CD4-positive, CD25-positive, alpha-beta regulatory T cell (primary cell): ENCODE measurements at regions not wholly inside any gene's neighbourhood (a gene's known extent, or its start where the extent isn't known, plus 50 kb on each side); places are given as distances from the start of the nearest gene placed in this dataset.
"Not testable (repeated sequence)": the region's sequence is repeated elsewhere in the genome, so short reads cannot be mapped to it uniquely, and the experiment has no call there.

Experiments used
- ATAC-seq, 2 donors: fragments of 150-1000 bp; cut with Tn5 transposase; one replicate each; pipeline ENCODE4 v1.10.0; 2021; ENCODE audit warnings: low read depth in 2 of 2, moderate number of reproducible peaks in 2 of 2, moderate library complexity in 1 of 2
- DNase-seq, 3 donors: peaks; one replicate each; pipeline versions ENCODE4 v3.0.0 to v3.0.0-alpha.2; 2012 to 2022; ENCODE audit warnings: mixed read lengths in 1 of 3
- H3K27ac ChIP-seq: one replicate; pipeline ENCODE4 v1.7.0; 2013; ENCODE audit warnings: mild to moderate bottlenecking, low read length; ENCODE audit not compliant: insufficient read depth, poor library complexity, severe bottlenecking
- H3K27me3 ChIP-seq: one replicate; pipeline ENCODE4 v1.7.0; 2013; ENCODE audit warnings: low read length; ENCODE audit not compliant: control insufficient read depth, insufficient read depth
- H3K36me3 ChIP-seq: one replicate; pipeline ENCODE4 v1.7.0; 2013; ENCODE audit warnings: mild to moderate bottlenecking, low read length, moderate library complexity; ENCODE audit not compliant: control insufficient read depth, insufficient read depth
- H3K4me1 ChIP-seq: 2 replicates; pipeline ENCODE4 v1.7.0; 2013; ENCODE audit warnings: mild to moderate bottlenecking, low read length; ENCODE audit not compliant: insufficient read depth, control insufficient read depth, poor library complexity, severe bottlenecking
- H3K4me3 ChIP-seq: one replicate; pipeline ENCODE4 v1.7.0; 2013; ENCODE audit warnings: low read depth, mild to moderate bottlenecking, low read length, moderate library complexity
- H3K9me3 ChIP-seq, 2 experiments: 1 replicate in 1 of 2; 2 replicates in 1 of 2; pipeline ENCODE4 v1.7.0; 2013; ENCODE audit warnings: low read length in 2 of 2, mild to moderate bottlenecking in 1 of 2, moderate library complexity in 1 of 2; ENCODE audit not compliant: control insufficient read depth in 2 of 2
- H3K27ac Mint-ChIP-seq, 3 donors: one replicate each; pipeline ENCODE4 v1.8.0; 2020 to 2022; ENCODE audit warnings: mild to moderate bottlenecking in 3 of 3, mixed read lengths in 3 of 3, moderate library complexity in 2 of 3
- H3K27me3 Mint-ChIP-seq: one replicate; pipeline ENCODE4 v1.8.0; 2022; ENCODE audit warnings: mild to moderate bottlenecking, mixed read lengths
- H3K36me3 Mint-ChIP-seq: one replicate; pipeline ENCODE4 v1.8.0; 2020; ENCODE audit warnings: mixed read lengths
- H3K4me1 Mint-ChIP-seq, 4 donors: one replicate each; pipeline ENCODE4 v1.8.0; 2020 to 2022; ENCODE audit warnings: mixed read lengths in 4 of 4, mild to moderate bottlenecking in 1 of 4
- H3K4me3 Mint-ChIP-seq, 4 donors: one replicate each; pipeline ENCODE4 v1.8.0; 2020 to 2022; ENCODE audit warnings: mild to moderate bottlenecking in 4 of 4, mixed read lengths in 4 of 4, moderate library complexity in 3 of 4
- H3K9me3 Mint-ChIP-seq, 7 donors: one replicate each; pipeline ENCODE4 v1.8.0; 2020 to 2022; ENCODE audit warnings: mixed read lengths in 7 of 7, mild to moderate bottlenecking in 3 of 7, moderate library complexity in 2 of 7

- DNase-seq (no peak), ATAC-seq (no peak)
- no peak overlapping the region for H3K27ac Mint-ChIP-seq
- H3K4me1 ChIP-seq: no peaks in the 10 kb centered on the region
- no peak overlapping the region for H3K4me3 Mint-ChIP-seq
- H3K4me1 Mint-ChIP-seq: no peaks in the 10 kb centered on the region
- no peaks in the 10 kb centered on the region for H3K36me3 Mint-ChIP-seq
- no peaks in the 10 kb centered on the region for H3K27me3 Mint-ChIP-seq
- no peaks in the 10 kb centered on the region for H3K9me3 ChIP-seq
- H3K9me3 Mint-ChIP-seq: peaks cover 0 to 4% (median 0%) of the 10 kb centered on the region in 7 donors
- H3K27me3 ChIP-seq: no peaks in the 10 kb centered on the region
- no peak overlapping the region for H3K4me3 ChIP-seq
- no peak overlapping the region for H3K27ac ChIP-seq
- no peaks in the 10 kb centered on the region for H3K36me3 ChIP-seq
Observed at GRCh38 chr2:193377789-193378188, 1183.1 kb upstream of the TMEFF2 start.

DNA sequence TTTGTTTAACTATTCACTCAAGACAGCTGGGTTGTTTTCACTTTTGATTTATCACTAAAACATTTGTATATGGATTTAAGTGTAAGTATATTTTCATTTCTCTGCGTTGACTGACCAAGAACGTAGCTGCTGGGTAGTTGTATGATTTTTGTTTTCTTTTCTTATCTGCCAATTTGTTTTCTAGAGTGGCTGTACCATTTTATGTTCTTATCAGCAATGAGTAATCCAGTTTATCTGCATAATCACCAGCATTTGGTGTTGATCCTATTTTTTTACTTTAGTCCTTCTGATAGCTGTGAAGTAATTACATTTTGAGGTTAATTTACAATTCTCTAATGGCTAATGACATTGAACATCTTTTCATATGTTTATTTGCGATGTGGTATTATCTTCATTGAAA is 1178.4 kb upstream of the TMEFF2 start:
- Mint-ChIP-seq H3K36me3 (no peaks in the 10 kb centered on the region), H3K4me3 (no peak overlapping the region)
- H3K36me3 ChIP-seq: no peaks in the 10 kb centered on the region

GRCh38 chr2:193371200-193371599 is 1176.5 kb upstream of the TMEFF2 start:
- DNase-seq (no peak), ATAC-seq (no peak)
- Histone ChIP-seq H3K9me3 (no peaks in the 10 kb centered on the region), H3K27ac (no peak overlapping the region), H3K4me3 (no peak overlapping the region), H3K27me3 (no peaks in the 10 kb centered on the region), H3K4me1 (no peaks in the 10 kb centered on the region), H3K36me3 (no peaks in the 10 kb centered on the region)
- Mint-ChIP-seq H3K27me3 (no peaks in the 10 kb centered on the region), H3K4me3 (no peak overlapping the region), H3K27ac (no peak overlapping the region), H3K36me3 (no peaks in the 10 kb centered on the region), H3K9me3 (peaks cover 0 to 4% (median 0%) of the 10 kb centered on the region in 7 donors), H3K4me1 (no peaks in the 10 kb centered on the region)

More for the DNA sequence above, 1178.4 kb upstream of the TMEFF2 start:
- Mint-ChIP-seq H3K9me3 (peaks cover 0 to 4% (median 3%) of the 10 kb centered on the region in 7 donors), H3K27ac (no peak overlapping the region), H3K27me3 (no peaks in the 10 kb centered on the region), H3K4me1 (no peaks in the 10 kb centered on the region)
- Histone ChIP-seq H3K27ac (no peak overlapping the region), H3K4me1 (no peaks in the 10 kb centered on the region), H3K9me3 (no peaks in the 10 kb centered on the region), H3K27me3 (no peaks in the 10 kb centered on the region), H3K4me3 (no peak overlapping the region)
- ATAC-seq: no peak
- no peak for DNase-seq

DNA sequence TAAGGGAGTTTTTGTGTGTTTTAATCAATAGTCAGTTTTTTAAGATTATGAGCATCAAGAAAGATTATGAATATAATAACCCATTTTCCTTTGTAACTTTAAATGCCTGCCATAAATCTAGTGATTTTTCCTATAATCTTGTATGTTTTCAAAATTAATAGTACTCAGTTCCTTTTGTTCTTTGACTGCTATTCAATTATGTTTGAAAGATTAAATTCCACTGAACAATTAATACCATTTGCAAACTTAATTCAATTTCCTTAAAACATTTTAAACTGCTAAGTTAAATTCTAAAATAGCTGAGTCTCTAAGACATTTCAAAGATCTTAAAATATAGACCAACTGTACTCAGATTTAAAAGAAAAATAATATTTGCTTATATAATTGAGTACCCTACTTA is 1173.9 kb upstream of the TMEFF2 start:
- H3K4me1 Mint-ChIP-seq: no peaks in the 10 kb centered on the region
- no peaks in the 10 kb centered on the region for H3K36me3 Mint-ChIP-seq
- no peak overlapping the region for H3K27ac Mint-ChIP-seq
- H3K36me3 ChIP-seq: no peaks in the 10 kb centered on the region
- no peaks in the 10 kb centered on the region for H3K4me1 ChIP-seq
- no peak overlapping the region for H3K27ac ChIP-seq
- no peaks in the 10 kb centered on the region for H3K27me3 Mint-ChIP-seq
- DNase-seq (no peak), ATAC-seq (no peak)
- no peaks in the 10 kb centered on the region for H3K9me3 ChIP-seq
- H3K27me3 ChIP-seq: no peaks in the 10 kb centered on the region
- H3K4me3 ChIP-seq: no peak overlapping the region
- H3K4me3 Mint-ChIP-seq: no peak overlapping the region
- H3K9me3 Mint-ChIP-seq: peaks cover 0 to 4% (median 0%) of the 10 kb centered on the region in 7 donors

DNA sequence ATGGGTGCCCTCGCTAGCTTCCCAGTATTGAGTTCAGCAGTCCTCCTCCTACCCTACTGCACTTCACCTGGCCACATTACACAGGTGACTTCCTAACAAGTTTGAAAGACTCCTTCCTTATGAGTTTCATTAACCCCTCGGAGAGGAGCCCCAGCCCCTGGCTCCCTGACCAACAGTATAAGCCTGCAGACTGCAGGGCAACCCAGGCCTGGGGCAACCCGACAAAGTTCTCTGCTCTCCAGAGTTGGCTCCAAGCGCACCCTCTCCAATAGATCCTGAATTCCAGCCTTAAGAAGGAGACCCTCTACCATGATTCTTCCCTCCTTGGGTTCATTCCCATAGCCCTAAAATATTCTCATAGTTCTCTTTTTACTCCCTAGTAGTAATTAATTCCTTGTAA is 1162.8 kb upstream of the TMEFF2 start:
- Histone ChIP-seq H3K4me1 (no peaks in the 10 kb centered on the region), H3K27me3 (no peaks in the 10 kb centered on the region), H3K4me3 (no peak overlapping the region), H3K9me3 (no peaks in the 10 kb centered on the region), H3K36me3 (no peaks in the 10 kb centered on the region), H3K27ac (no peak overlapping the region)
- H3K27me3 Mint-ChIP-seq: no peaks in the 10 kb centered on the region
- peaks cover 0 to 2% (median 0%) of the 10 kb centered on the region in 7 donors for H3K9me3 Mint-ChIP-seq
- no peaks in the 10 kb centered on the region for H3K36me3 Mint-ChIP-seq
- DNase-seq (no peak), ATAC-seq (no peak)
- H3K4me3 Mint-ChIP-seq: peak overlapping the region in 1 of 4 donors; percentile 15
- no peaks in the 10 kb centered on the region for H3K4me1 Mint-ChIP-seq
- H3K27ac Mint-ChIP-seq: peak overlapping the region in 1 of 3 donors; percentile 64

GRCh38 chr2:193352665-193353242 is 1158.0 kb upstream of the TMEFF2 start:
- H3K4me1 Mint-ChIP-seq, DNase-seq, ATAC-seq, H3K4me3 ChIP-seq, H3K4me1 ChIP-seq, H3K27me3 ChIP-seq, H3K9me3 ChIP-seq, H3K36me3 ChIP-seq, H3K27ac ChIP-seq, H3K27ac Mint-ChIP-seq, H3K36me3 Mint-ChIP-seq, H3K27me3 Mint-ChIP-seq, H3K4me3 Mint-ChIP-seq, H3K9me3 Mint-ChIP-seq: not testable (repeated sequence)

- no peaks in the 10 kb centered on the region for H3K9me3 ChIP-seq
- no peak overlapping the region for H3K4me3 ChIP-seq
- no peaks in the 10 kb centered on the region for H3K27me3 ChIP-seq
- no peaks in the 10 kb centered on the region for H3K27me3 Mint-ChIP-seq
- peaks cover 4% of the 10 kb centered on the region for H3K4me1 ChIP-seq
- ATAC-seq: no peak
- H3K27ac ChIP-seq: no peak overlapping the region
- no peak overlapping the region for H3K4me3 Mint-ChIP-seq
- H3K36me3 ChIP-seq: no peaks in the 10 kb centered on the region
- no peaks in the 10 kb centered on the region for H3K9me3 Mint-ChIP-seq
- H3K27ac Mint-ChIP-seq: peak overlapping the region in 1 of 3 donors; percentile 33
- DNase-seq: no peak
- H3K4me1 Mint-ChIP-seq: peaks cover 4 to 11% (median 7%) of the 10 kb centered on the region in 4 donors
- no peaks in the 10 kb centered on the region for H3K36me3 Mint-ChIP-seq
Observed at GRCh38 chr2:193350509-193350908, 1155.8 kb upstream of the TMEFF2 start.

DNA sequence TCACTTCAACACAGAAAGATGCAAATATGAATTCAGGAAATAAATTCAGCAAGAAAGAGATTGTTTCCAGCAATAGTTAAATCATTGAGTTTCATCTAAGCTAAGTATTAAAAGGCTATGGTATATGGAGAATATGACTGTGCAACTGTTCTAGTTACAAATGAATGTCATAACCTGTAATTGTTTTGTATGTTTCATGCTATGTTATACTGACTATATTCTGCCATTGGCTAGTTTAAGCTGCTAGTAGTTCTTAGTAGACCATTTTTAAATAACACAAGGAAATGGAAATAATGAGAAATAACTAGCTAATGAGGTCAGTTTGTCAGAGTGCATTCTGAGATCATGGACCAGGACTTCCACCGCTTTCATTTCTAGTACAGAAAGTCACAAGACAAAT is 1154.9 kb upstream of the TMEFF2 start:
- H3K36me3 ChIP-seq: no peaks in the 10 kb centered on the region
- H3K27me3 ChIP-seq: no peaks in the 10 kb centered on the region
- Mint-ChIP-seq H3K4me3 (no peak overlapping the region), H3K27ac (no peak overlapping the region), H3K36me3 (no peaks in the 10 kb centered on the region), H3K4me1 (peaks cover 4 to 11% (median 7%) of the 10 kb centered on the region in 4 donors), H3K27me3 (no peaks in the 10 kb centered on the region), H3K9me3 (no peaks in the 10 kb centered on the region)
- peaks cover 4% of the 10 kb centered on the region for H3K4me1 ChIP-seq
- no peak overlapping the region for H3K27ac ChIP-seq
- no peak overlapping the region for H3K4me3 ChIP-seq
- DNase-seq (no peak), ATAC-seq (no peak)
- no peaks in the 10 kb centered on the region for H3K9me3 ChIP-seq
